ENCODE measurements at regions not wholly inside any gene's neighbourhood (a gene's known extent, or its start where the extent isn't known, plus 50 kb on each side); places are given as distances from the start of the nearest gene placed in this dataset.

GRCh38 chr12:95412482-95413311 lies 61.3 kb upstream of the METAP2 start:
- DNase-seq: no peak

- no peak for DNase-seq
These were observed 60.4 kb upstream of the METAP2 start for GRCh38 chr12:95413576-95413975.

- no peak for DNase-seq
These were observed 58.5 kb upstream of the METAP2 start for GRCh38 chr12:95415451-95415850.

GRCh38 chr12:95416111-95416636 lies 57.8 kb upstream of the METAP2 start:
- no peak for DNase-seq

- no peak for DNase-seq
These were observed 56.6 kb upstream of the METAP2 start for GRCh38 chr12:95417372-95417771.

GRCh38 chr12:95418142-95418541 lies 55.8 kb upstream of the METAP2 start:
- no peak for DNase-seq

Data from NCI-H2029 (cell line).